ENCODE measurements at regions not wholly inside any gene's neighbourhood (a gene's known extent, or its start where the extent isn't known, plus 50 kb on each side); places are given as distances from the start of the nearest gene placed in this dataset.
"Not testable (repeated sequence)": the region's sequence is repeated elsewhere in the genome, so short reads cannot be mapped to it uniquely, and the experiment has no call there.

DNA sequence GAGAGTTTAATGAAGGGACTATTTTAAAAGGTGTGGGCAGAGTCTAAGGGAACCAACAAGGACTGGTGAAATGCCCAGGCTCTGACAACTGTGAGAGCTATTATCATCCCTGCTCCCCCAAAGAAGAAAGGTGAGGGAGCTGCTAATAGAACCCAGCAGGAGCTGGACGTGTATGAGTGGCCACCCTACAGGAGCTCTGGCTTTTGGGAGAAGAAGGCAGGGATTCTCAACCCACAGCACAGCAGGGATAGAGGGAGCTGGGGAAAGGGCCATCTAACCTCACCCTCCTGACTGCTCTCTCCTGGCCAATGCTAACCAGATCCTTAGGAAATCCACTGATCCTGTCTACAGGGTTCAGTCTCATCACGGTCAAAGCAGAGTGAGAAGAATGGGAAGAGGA lies 57.1 kb downstream of the GRIN2B start:
- DNase-seq, result no peak

DNA sequence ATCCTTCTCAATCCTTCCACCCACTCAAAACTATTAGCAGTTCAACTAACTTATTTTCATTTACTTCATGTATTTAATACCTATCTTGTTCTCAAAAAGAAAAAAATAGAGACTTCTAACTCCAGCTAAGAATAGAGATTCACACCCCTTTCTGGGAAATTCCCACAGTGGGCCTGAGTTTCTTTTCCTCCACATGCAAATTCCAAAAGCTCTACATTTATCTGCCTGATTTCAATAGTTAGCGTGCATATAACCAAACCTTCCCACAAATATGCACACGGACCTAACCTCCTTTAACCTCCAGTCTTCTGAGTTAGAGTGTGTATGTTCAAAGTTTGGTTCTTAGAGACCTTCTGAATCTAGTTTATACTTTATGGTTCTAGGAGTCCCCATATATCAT lies 62.5 kb downstream of the GRIN2B start:
- no peak for DNase-seq

- DNase-seq, result no peak
Measured at GRCh38 chr12:13915096-13915495, 66.3 kb downstream of the GRIN2B start.

DNA sequence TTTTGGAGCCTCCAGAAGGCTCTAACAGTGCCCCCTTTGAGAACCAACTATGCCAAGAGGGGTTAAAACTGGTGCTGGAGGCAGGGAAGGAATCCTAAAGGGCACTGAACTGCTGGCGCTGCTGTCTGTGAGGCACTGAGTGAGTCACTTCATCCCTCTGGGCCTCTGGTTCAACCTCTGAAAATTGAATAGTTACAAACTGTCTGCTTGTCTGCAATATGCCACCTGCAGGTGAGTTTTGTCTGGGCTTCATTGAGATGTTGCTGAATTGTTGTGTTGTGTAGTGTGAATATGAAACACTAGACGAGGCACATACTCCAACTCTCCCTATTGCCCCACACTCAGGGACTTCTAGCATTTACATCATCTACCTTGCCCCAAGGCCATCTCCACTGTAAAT lies 68.0 kb downstream of the GRIN2B start:
- DNase-seq, result no peak

DNA sequence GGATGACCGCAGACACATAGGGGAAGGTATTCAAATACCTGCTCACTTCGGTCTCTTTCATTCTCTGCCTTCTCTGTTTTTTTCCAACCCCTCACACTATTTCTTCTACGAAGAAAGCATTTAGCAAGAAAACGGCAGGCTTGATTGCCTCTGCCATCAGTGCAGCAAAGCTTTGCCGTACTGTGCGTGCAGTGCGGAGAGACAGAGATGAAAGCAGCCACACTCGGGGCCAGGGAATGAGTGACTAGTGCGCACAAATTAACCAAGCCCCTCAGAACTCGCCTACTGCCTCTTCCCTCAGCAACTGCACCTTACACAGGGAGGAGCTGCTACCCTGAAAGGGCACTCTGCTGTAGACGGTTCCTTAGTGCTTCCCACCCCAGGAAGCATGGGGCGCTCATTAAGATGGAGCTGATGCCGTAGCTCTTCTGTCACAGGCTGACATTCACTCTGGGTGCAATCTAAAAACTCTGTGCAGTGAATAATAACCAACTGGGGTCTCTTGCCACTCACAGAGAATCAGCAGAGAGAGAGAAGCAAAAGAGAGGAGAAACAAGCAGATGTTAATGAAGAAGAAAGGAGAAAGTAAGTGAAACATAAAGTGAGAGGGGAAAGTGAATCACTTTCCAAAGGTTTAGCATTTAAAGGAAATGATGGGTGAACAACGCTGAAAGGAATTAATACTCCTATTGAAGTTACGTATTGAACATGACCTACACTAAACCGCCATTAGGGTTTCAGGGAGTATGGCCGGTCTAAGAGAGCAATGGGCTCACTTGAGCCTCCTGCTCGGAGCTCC lies 69.4 kb downstream of the GRIN2B start:
- no peak for DNase-seq

DNA sequence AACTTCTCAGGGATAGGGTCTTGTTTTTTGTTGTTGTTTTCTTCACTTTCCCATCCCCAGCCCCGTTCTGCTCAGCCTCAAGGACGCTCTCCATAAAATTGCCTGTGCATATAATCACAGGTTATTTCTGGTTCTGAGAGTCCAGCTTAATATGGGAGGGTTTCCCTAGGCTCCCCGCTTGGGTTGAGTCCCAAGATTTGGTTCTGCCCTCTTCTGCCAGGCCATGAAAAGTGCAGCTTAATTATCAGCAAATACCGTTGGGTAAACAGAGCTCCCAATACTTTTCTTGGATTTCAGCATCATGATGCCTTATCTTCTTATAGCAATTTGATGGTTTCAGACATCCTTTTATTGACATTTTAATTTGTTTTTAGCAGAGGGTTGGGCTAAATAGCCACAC lies 75.6 kb downstream of the GRIN2B start:
- no peak for DNase-seq

DNA sequence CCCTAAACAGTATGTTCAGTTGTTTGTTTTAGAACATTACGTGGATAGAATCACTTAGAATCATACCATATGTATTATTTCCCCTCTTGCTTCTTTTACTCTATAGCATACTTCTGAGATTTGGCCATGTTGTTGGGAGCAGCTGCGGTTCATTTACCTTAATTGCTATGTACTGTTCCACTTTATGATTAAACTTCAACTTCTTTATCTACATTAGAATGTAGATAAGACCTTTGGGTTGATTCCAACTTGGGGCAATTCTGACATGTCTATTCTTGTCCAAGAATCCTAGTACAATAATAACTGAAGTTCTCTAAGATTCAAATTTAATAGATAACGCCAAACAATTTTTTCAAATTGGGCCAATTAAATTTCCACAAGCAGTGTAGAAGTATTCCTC lies 80.7 kb downstream of the GRIN2B start:
- DNase-seq, result no peak

- DNase-seq, result not testable (repeated sequence)
Measured at GRCh38 chr12:13898387-13898786, 83.0 kb downstream of the GRIN2B start.

DNA sequence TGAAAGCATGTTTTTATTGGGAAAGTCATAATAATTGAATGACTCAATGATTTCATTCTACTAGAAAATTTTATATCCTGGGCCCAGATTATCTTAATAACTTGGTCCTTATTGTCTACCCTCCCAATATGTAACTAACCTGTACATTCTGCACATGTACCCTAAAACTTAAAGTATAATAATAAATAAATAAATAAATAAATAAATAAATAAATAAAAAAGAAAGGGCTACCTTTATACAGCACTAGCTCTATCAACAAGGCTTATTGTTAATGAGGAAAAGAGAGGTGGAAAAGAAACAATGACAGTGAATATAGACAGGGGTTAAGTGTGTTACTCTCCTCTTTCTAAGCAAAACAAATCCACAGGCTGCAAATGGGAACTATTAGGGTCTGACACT lies 83.6 kb downstream of the GRIN2B start:
- no peak for DNase-seq

DNA sequence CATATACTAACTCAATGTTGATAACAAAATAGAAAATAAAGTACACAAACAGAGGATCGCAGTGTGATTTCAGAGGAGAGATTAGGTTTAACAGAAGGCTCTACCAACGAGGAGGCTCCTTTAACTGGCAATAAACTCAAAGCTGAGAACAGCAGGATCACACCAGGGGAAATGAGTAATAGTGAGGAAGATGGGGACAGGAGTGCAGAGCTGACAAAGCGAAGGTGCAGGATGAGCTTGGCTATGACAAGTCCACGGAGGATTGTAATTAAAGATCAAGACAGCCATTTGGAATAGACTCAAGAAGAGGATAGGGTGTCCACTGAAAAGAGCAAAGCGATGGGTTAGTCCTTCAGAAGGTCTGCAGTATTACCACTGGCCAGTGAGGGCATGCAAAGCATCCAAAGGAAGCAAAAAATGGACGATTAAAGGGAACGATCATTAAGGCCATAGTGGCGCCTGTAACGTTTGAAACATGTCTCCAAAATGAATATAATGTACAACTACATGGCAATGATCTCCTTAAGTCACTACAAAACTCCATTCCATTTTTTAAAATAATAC lies 85.3 kb downstream of the GRIN2B start:
- DNase-seq, result no peak

GRCh38 chr12:13891902-13892301 lies 89.5 kb downstream of the GRIN2B start:
- DNase-seq, result no peak

- no peak for DNase-seq
Measured at GRCh38 chr12:13890943-13891342, 90.5 kb downstream of the GRIN2B start.

DNA sequence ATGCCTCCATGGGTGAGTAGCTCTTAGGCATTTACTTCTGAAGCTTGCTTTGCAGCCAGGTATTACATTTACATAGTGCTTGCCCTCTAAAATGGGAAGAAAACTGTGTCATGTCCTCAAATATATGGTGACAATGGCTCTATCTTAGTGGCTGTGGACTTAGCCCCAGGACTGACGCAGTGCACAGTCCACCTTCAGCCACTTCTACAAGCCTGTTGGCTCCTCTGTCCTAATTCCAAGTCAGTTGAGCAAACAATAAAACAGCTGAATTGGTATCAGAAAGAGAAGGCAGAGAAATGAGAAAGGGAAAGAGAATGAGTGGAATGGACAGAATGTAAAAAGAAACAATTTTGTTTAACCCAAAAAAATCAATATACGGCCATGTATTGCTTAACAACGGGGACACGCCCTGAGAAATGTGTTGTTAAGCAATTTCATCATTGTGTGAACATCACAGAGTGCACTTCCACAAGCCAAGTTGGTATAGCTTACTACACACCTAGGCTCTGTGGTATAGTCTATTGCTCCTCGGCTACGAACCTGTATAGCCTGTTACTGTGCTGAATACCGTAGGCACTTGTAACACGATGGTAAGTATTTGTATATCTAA lies 93.5 kb downstream of the GRIN2B start:
- DNase-seq, result no peak

DNA sequence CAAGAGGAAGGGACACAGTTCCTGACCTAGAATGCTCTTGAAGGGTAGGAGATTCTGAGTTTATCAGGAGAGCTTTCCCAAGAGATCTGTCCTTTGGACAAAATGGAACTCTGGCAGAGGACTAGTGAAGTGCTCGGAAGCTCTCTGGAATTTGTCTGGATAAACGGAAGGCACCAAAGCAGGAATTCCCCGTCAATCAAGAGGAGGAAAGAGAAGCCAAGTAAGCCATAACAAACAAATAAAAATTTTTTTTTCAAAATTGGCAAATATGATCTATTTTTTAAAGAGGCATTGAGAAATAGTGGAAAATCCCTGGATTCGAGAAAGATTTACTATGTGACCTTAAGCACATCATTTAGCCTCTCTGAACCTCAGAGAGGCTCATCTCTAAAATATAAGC lies 99.2 kb downstream of the GRIN2B start:
- DNase-seq, result no peak

- DNase-seq, result no peak
Measured at GRCh38 chr12:13880613-13881012, 100.8 kb downstream of the GRIN2B start.

- DNase-seq, result no peak
Measured at GRCh38 chr12:13875744-13876143, 105.7 kb downstream of the GRIN2B start.

DNA sequence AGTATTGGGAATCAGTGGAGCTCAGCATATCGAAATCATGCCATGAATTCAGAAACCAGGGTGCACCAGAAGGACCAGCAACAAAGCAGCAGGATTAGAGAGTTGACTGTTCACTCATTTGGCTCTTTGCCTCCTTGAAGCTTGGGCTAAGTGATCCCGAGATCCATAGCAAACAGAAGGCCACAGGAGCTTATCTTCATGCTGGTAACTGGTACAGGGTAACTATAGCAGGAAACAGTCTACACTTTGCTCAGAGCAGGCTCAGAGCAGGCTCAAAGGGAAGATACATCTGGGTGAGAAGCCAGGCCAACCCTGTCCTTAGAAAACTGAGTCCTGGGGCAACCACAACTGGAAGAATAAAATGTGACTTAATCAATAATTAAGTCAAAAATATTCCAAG lies 111.1 kb downstream of the GRIN2B start:
- DNase-seq, result no peak

DNA sequence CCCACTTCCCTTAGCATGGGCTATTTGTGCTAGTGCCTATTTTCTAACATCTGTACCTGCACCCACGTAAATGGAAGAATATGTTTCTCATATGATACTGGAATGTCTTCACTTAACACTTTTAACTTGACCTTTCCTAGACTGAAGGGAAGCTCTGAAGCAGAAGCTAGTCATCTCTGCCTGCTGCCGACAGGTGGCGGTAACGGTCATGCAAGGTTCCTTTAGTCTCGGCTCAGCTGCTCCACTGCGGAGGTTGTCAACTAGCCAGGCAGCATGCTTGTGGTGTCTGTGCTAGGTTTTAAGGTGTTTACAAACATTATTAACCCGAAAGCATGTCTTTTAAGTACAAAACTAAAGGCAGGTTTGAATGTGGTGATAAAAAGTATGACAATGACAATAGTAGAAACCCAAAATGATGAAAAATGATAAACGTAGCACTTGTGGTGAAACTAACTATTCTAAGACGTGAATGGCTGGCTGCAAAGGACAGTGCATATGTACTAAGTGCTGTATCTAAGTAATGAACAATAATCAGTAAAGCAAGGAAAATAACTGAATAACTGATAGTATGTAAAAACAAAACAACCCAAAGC lies 117.2 kb downstream of the GRIN2B start:
- DNase-seq, result peak; percentile 63 to 66

DNA sequence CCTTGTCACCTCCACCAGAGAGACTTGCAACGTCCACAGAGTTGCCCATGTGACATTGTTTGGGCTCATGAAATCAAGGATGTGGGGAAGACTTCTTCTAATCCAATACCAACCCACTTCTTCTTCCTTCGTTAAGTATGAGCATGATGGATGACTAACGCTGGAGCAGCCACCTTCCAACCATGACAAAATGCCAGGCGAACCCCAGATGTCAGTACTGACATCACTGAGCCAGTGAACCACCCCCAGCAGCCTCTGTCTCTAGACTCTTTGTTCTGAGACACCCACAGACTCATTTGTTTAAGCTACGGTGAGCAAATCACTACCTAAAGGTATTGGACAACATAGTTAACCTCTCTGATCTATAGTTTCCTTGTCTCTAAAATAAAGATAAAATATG lies 123.7 kb downstream of the GRIN2B start:
- DNase-seq, result no peak

- DNase-seq, result no peak
Measured at GRCh38 chr12:13853471-13853870, 127.9 kb downstream of the GRIN2B start.

DNA sequence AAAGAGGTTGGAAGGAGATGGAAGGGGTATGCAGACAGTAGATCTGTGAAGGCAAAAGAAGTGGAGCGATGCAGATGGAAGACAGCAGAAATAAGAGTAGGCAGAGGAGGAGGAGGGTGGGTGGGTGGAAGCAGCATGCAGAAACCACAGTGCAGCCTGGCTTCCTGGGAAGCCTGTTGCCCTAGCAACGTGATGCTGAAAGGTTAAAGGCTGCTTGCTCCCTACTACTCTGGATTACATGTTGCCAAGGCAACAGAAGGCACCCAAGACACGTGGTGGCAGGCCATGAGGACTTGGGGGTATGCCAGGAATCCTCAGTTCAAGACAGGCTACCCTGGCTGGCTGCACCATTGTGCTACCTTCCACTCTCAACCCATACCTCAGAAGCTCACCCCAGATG lies 129.6 kb downstream of the GRIN2B start:
- DNase-seq, result no peak

GRCh38 chr12:13849456-13849855 lies 131.9 kb downstream of the GRIN2B start:
- no peak for DNase-seq

DNA sequence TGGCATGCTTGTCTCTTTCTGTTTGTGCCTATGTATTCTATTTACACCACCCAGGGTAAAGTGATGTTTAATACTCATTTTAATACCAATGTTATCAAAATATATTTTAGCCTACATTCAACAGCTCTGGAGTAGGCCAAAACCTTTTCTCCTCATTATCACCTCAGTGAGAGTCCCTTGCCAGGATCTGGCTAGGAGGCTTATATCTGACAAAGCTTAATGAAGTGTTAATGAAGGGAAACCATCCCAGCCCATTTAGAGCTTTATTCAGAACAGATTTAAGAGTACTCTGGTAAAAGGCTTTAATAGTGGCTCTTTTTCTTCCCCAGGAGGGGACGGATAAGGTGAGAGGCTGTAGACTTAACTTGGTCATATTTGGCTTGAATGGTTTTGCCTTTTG lies 137.6 kb downstream of the GRIN2B start:
- DNase-seq, result no peak

DNA sequence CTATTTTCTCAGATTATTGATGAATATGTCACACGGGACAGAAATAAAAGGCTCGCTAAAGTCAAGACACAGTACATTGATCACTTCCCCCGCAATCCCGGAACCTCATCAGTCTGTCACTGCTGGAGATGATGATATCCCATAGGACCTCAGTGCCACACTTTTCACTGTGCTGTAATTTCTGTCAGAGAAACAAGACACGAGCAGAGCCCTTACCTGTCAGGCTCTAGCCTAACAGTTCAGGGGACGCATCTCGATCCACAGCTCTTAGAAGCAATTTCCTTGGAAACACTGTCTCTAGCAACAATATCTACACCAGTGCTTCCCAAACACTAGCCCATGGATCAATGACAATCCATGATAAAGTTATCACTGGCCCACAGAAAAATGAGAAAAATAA lies 140.0 kb downstream of the GRIN2B start:
- no peak for DNase-seq

All from activated T-cell treated with anti-CD3 and anti-CD28 coated beads, Interleukin-2, amount 50 U/mL, for 48 hours (primary cell).